ENCODE measurements at regions not wholly inside any gene's neighbourhood (a gene's known extent, or its start where the extent isn't known, plus 50 kb on each side); places are given as distances from the start of the nearest gene placed in this dataset.
"Not testable (repeated sequence)": the region's sequence is repeated elsewhere in the genome, so short reads cannot be mapped to it uniquely, and the experiment has no call there.

DNA sequence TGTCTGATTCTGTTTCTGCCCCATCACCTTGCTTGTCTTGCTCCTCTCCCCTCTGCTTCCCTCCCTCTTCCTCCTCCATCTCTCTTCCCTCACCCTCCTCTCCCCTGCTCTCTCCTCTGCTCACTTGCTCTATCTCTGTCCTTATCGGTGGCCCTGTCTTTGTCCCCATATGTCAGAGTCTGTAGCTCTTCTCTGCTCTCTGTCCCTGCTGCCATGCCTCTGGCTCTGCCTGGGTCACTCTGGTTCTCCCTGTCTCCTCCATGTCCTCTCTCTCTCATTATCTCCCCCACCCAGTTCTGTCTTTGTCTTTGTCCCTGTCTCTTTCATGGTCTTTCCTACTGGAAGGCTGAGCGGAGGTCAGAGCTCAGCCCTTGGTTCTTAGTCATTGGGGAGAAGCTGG lies 169.1 kb upstream of the NLRP1 start:
- WGBS, result 92% methylated on average over 2 of the region's 2 CpGs
- Histone ChIP-seq H3K4me1 (ENCODE audit: control insufficient read depth in 2 of 2, insufficient read depth in 2 of 2, low read length in 2 of 2) (no peaks in the 10 kb centered on the region), H3K27me3 (ENCODE audit: control insufficient read depth in 2 of 2, insufficient read depth in 1 of 2, low read length in 1 of 2) (no peaks in the 10 kb centered on the region), H3K27ac (ENCODE audit: low read depth in 1 of 2, low read length in 1 of 2) (no peak overlapping the region), H3K4me3 (ENCODE audit: low read length in 2 of 2) (no peak overlapping the region), H3K9me3 (ENCODE audit: control insufficient read depth in 2 of 2, insufficient read depth in 1 of 2, low read length in 1 of 2) (no peaks in the 10 kb centered on the region), H3K36me3 (ENCODE audit: control insufficient read depth in 2 of 2, insufficient read depth in 2 of 2, low read length in 1 of 2) (no peaks in the 10 kb centered on the region)
- DNase-seq (ENCODE audit: low read depth in 6 of 9, low spot score in 9 of 9), result no peak

DNA sequence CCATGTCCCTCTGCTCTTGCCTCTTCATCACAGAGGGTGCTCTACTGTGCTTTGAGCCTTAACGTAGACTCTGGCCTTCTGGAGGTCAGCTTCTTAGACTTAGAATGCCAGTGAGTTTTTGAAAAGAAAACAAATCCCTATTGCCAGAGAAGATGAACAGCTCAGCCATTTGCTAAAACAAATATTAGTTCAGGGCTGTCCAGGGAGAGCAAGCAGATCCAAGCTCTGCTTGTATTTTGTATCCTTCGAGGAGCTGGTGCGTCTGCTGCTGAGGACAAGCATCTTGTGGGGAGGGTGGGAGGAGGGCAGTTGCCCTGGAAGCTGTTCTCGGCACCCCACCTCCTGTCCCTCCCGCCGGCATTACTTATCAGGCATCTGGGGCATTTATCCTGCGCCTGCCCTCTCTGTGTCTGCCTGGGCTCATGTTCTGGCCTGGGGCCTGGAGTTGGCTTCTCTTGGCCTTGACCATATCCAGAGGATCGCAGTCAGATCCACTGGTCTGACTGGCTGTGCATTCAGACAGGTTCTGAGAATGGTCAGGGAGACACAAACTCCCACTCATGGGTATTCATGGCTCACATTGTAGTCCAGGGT lies 173.1 kb upstream of the NLRP1 start:
- DNase-seq (ENCODE audit: low read depth in 6 of 9, low spot score in 9 of 9), result no peak
- Histone ChIP-seq H3K27ac (ENCODE audit: low read depth in 1 of 2, low read length in 1 of 2) (no peak overlapping the region), H3K4me3 (ENCODE audit: low read length in 2 of 2) (no peak overlapping the region), H3K36me3 (ENCODE audit: control insufficient read depth in 2 of 2, insufficient read depth in 2 of 2, low read length in 1 of 2) (no peaks in the 10 kb centered on the region), H3K9me3 (ENCODE audit: control insufficient read depth in 2 of 2, insufficient read depth in 1 of 2, low read length in 1 of 2) (peaks cover 0 to 1% of the 10 kb centered on the region in 2 donors), H3K4me1 (ENCODE audit: control insufficient read depth in 2 of 2, insufficient read depth in 2 of 2, low read length in 2 of 2) (no peaks in the 10 kb centered on the region), H3K27me3 (ENCODE audit: control insufficient read depth in 2 of 2, insufficient read depth in 1 of 2, low read length in 1 of 2) (no peaks in the 10 kb centered on the region)
- WGBS, result 93% methylated on average over 8 of the region's 8 CpGs

DNA sequence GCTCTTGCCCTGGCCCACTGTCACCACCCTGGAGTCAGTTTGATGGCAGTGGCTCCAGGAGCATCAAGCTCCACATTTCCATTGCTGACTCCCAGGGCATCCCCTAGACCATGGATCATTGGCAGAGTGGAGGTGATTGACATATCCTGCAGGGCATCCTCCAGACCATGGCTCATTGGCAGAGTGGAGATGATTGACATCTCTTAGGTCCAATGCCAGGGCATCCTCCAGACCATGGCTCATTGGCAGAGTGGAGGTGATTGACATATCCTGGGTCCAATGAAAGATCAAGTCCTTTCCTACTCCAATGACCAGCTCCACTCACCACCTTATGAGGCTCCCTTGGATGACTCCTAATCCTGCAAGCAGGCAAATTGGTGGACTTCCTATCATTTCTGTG lies 174.3 kb upstream of the NLRP1 start:
- Histone ChIP-seq H3K9me3 (ENCODE audit: control insufficient read depth in 2 of 2, insufficient read depth in 1 of 2, low read length in 1 of 2) (peaks cover 0 to 1% of the 10 kb centered on the region in 2 donors), H3K27me3 (ENCODE audit: control insufficient read depth in 2 of 2, insufficient read depth in 1 of 2, low read length in 1 of 2) (no peaks in the 10 kb centered on the region), H3K27ac (ENCODE audit: low read depth in 1 of 2, low read length in 1 of 2) (no peak overlapping the region), H3K36me3 (ENCODE audit: control insufficient read depth in 2 of 2, insufficient read depth in 2 of 2, low read length in 1 of 2) (no peaks in the 10 kb centered on the region), H3K4me3 (ENCODE audit: low read length in 2 of 2) (no peak overlapping the region), H3K4me1 (ENCODE audit: control insufficient read depth in 2 of 2, insufficient read depth in 2 of 2, low read length in 2 of 2) (no peaks in the 10 kb centered on the region)
- DNase-seq (ENCODE audit: low read depth in 6 of 9, low spot score in 9 of 9), result peak in 2 of 9 donors; percentile 5 to 10

DNA sequence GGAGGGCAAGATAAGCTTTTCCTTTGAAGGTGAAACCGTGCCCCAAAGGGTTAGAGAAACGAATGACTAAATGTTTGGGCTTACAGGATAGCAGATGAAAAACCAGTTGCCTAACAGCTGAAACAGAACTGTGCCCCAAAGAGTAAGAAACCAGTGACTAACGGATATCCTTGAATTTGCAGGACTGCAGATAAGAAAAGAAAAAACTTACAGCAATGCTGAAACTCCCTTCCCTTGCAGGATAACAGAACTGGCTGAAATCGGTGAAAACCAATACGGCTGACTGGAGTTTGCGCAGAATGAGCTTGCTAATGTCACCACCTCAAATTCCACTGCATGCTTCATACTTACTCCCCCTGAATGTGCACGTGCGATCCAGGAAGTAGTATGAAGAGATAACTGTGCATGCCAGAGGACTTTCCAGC lies 175.2 kb upstream of the NLRP1 start:
- 50% methylated on average over 8 of the region's 8 CpGs for WGBS
- H3K9me3 ChIP-seq (ENCODE audit: control insufficient read depth in 2 of 2, insufficient read depth in 1 of 2, low read length in 1 of 2), result peaks cover 0 to 1% of the 10 kb centered on the region in 2 donors
- H3K27me3 ChIP-seq (ENCODE audit: control insufficient read depth in 2 of 2, insufficient read depth in 1 of 2, low read length in 1 of 2), result no peaks in the 10 kb centered on the region
- H3K4me3 ChIP-seq (ENCODE audit: low read length in 2 of 2), result no peak overlapping the region
- no peak overlapping the region for H3K27ac ChIP-seq (ENCODE audit: low read depth in 1 of 2, low read length in 1 of 2)
- H3K4me1 ChIP-seq (ENCODE audit: control insufficient read depth in 2 of 2, insufficient read depth in 2 of 2, low read length in 2 of 2), result no peaks in the 10 kb centered on the region
- no peak for DNase-seq (ENCODE audit: low read depth in 6 of 9, low spot score in 9 of 9)
- H3K36me3 ChIP-seq (ENCODE audit: control insufficient read depth in 2 of 2, insufficient read depth in 2 of 2, low read length in 1 of 2), result no peaks in the 10 kb centered on the region

DNA sequence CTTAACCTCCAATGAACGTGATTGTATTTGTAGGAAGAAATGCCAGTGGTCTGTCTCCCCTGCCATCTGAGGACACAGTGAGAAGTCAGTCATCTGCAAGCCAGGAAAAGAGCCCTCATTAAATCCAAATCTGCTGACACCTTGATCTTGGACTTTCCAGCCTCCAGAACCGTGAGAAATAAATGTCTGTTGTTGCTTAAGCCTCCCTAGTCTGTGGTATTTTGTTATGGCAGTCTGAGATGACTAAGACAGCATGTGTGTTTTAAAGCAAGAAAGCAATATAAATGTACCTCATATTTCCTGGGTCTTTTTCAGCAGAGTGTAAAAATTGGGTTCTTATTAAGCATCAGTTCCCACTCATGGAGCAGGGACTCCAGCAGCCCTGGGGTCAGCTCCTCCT lies 177.9 kb upstream of the NLRP1 start:
- 81% methylated on average over 2 of the region's 2 CpGs for WGBS
- H3K4me3 ChIP-seq (ENCODE audit: low read length in 2 of 2), result no peak overlapping the region
- DNase-seq (ENCODE audit: low read depth in 6 of 9, low spot score in 9 of 9), result no peak
- no peak overlapping the region for H3K27ac ChIP-seq (ENCODE audit: low read depth in 1 of 2, low read length in 1 of 2)
- H3K4me1 ChIP-seq (ENCODE audit: control insufficient read depth in 2 of 2, insufficient read depth in 2 of 2, low read length in 2 of 2), result no peaks in the 10 kb centered on the region
- H3K9me3 ChIP-seq (ENCODE audit: control insufficient read depth in 2 of 2, insufficient read depth in 1 of 2, low read length in 1 of 2), result peaks cover 0 to 1% of the 10 kb centered on the region in 2 donors
- no peaks in the 10 kb centered on the region for H3K36me3 ChIP-seq (ENCODE audit: control insufficient read depth in 2 of 2, insufficient read depth in 2 of 2, low read length in 1 of 2)
- H3K27me3 ChIP-seq (ENCODE audit: control insufficient read depth in 2 of 2, insufficient read depth in 1 of 2, low read length in 1 of 2), result no peaks in the 10 kb centered on the region

DNA sequence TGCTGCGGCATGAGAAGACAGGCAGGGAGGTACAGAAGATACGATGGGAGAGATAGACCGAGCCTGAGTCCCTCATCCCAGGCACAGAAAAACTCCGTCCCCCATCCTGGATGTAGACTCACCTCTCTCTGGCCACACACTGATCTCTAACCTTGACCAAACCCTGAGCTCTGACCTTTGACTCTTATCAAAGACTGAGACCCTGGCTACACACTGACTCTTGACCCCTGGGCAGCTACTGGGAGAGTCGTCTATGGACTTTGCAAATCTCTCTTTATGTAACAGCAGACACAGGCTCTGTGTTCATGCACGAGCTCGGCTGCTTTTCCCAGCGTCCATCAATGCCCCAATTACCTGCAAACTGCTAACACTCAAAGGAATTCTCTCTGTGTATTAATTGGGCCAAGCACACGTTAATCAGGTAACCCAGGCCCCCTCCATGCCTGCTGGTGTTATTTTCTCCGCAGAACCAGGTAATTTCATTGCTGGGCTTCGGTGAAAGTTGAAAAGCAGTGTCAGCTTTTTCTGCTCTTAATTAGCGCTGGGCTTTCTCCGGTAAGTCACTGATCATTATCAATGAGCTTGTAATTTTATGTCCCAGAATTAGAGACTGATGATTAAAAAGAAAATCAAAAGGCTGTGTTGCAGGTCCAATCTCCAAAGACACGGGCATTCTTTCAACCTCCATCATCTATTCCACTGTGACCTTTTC lies 179.4 kb upstream of the NLRP1 start:
- Histone ChIP-seq H3K27me3 (ENCODE audit: control insufficient read depth in 2 of 2, insufficient read depth in 1 of 2, low read length in 1 of 2) (no peaks in the 10 kb centered on the region), H3K4me1 (ENCODE audit: control insufficient read depth in 2 of 2, insufficient read depth in 2 of 2, low read length in 2 of 2) (no peaks in the 10 kb centered on the region), H3K4me3 (ENCODE audit: low read length in 2 of 2) (no peak overlapping the region), H3K36me3 (ENCODE audit: control insufficient read depth in 2 of 2, insufficient read depth in 2 of 2, low read length in 1 of 2) (no peaks in the 10 kb centered on the region), H3K27ac (ENCODE audit: low read depth in 1 of 2, low read length in 1 of 2) (no peak overlapping the region), H3K9me3 (ENCODE audit: control insufficient read depth in 2 of 2, insufficient read depth in 1 of 2, low read length in 1 of 2) (no peaks in the 10 kb centered on the region)
- DNase-seq (ENCODE audit: low read depth in 6 of 9, low spot score in 9 of 9), result no peak
- WGBS, result 81% methylated on average over 14 of the region's 14 CpGs

DNA sequence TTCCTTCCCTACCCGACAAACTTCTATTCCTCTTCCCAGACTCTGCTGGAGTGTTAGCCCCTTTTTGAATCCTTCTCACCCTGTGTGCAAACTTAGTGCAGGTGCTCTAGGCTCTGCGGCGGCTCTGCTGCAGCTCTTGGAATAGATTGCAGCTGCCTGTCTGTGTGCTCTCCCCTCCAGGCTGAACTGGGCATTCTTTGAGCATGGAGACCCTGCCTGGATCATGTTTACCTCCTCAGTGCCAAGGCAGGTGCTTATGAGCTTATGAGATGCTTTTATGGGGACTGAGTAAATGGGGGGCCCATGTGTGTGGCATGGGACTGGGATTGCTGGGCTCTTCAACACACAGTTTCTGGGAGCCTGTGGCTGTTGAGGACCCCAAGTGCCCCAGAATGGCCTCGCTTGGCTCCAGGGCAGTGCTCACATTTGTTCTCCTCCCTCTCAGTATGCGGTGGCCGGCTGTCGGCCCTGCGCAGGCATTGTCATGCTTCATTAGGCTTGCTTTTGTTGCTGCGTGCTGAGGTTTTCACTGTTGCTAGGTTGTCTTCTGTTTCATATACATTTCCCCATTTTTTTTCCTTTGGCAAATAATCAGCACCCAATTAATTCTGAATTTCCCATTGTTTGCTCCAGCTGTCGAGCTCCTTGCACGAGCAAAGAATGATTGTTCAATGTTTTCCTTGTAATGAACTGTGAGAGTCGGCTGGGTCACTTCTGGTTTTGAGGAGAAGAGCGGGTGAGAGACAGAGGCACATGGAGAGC lies 185.5 kb upstream of the NLRP1 start:
- H3K27ac ChIP-seq (ENCODE audit: low read depth in 1 of 2, low read length in 1 of 2), result no peak overlapping the region
- DNase-seq (ENCODE audit: low read depth in 6 of 9, low spot score in 9 of 9), result no peak
- H3K36me3 ChIP-seq (ENCODE audit: control insufficient read depth in 2 of 2, insufficient read depth in 2 of 2, low read length in 1 of 2), result no peaks in the 10 kb centered on the region
- WGBS, result 41% methylated on average over 13 of the region's 13 CpGs
- no peaks in the 10 kb centered on the region for H3K9me3 ChIP-seq (ENCODE audit: control insufficient read depth in 2 of 2, insufficient read depth in 1 of 2, low read length in 1 of 2)
- H3K4me1 ChIP-seq (ENCODE audit: control insufficient read depth in 2 of 2, insufficient read depth in 2 of 2, low read length in 2 of 2), result peaks cover 0 to 3% of the 10 kb centered on the region in 2 donors
- H3K4me3 ChIP-seq (ENCODE audit: low read length in 2 of 2), result no peak overlapping the region
- H3K27me3 ChIP-seq (ENCODE audit: control insufficient read depth in 2 of 2, insufficient read depth in 1 of 2, low read length in 1 of 2), result peaks cover 14 to 26% of the 10 kb centered on the region in 2 donors

DNA sequence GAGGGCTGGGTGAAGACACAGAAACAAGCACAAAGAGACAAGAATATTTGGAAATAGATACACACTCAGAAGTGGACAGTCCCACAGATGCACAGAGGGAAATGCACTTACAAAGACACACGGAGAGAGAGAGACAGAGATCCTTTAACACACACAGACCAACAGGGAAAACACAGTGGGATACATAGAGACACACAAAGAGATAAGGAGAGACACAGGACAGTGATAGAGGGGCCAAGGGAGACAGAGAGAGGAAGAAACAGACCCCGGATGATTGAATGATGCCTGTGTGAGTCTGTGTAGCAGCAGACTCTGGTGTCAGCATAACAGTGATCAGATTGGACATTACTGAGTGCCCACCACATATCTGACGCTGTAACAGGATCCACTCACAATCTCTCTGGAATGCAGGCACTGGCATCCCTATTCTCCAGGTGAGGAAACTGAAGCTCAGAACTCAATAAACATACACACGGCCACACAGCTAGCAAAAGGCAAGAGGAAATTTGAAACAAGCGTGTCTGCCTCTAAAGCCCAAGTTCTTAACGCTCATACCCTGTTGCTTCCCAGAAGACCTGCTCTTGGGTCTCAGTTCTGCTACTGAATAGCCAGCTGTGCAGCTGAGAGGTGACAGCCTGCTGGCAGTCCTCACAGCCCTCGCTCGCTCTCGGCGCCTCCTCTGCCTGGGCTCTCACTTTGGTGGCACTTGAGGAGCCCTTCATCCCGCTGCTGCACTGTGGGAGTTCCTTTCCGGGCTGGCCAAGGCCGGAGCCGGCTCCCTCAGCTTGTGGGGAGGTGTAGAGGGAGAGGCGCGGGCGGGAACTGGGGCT lies 186.3 kb upstream of the NLRP1 start:
- no peaks in the 10 kb centered on the region for H3K36me3 ChIP-seq (ENCODE audit: control insufficient read depth in 2 of 2, insufficient read depth in 2 of 2, low read length in 1 of 2)
- H3K27me3 ChIP-seq (ENCODE audit: control insufficient read depth in 2 of 2, insufficient read depth in 1 of 2, low read length in 1 of 2), result peaks cover 14 to 26% of the 10 kb centered on the region in 2 donors
- no peak overlapping the region for H3K27ac ChIP-seq (ENCODE audit: low read depth in 1 of 2, low read length in 1 of 2)
- peaks cover 0 to 3% of the 10 kb centered on the region in 2 donors for H3K4me1 ChIP-seq (ENCODE audit: control insufficient read depth in 2 of 2, insufficient read depth in 2 of 2, low read length in 2 of 2)
- WGBS, result 15% methylated on average over 17 of the region's 17 CpGs
- H3K9me3 ChIP-seq (ENCODE audit: control insufficient read depth in 2 of 2, insufficient read depth in 1 of 2, low read length in 1 of 2), result no peaks in the 10 kb centered on the region
- DNase-seq (ENCODE audit: low read depth in 6 of 9, low spot score in 9 of 9), result no peak
- H3K4me3 ChIP-seq (ENCODE audit: low read length in 2 of 2), result no peak overlapping the region

DNA sequence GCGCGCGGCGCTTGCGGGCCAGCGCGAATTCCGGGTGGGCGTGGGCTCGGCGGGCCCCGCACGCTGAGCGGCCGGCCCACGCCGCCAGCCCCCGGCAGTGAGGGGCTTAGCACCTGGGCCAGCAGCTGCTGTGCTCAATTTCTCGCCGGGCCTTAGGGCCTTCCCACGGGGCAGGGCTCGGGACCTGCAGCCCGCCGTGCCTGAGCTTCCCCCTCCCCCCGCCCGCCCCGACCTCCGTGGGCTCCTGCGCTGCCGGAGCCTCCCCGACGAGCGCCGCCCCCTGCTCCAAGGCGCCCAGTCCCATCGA lies 186.9 kb upstream of the NLRP1 start:
- H3K9me3 ChIP-seq (ENCODE audit: control insufficient read depth in 2 of 2, insufficient read depth in 1 of 2, low read length in 1 of 2); H3K36me3 ChIP-seq (ENCODE audit: control insufficient read depth in 2 of 2, insufficient read depth in 2 of 2, low read length in 1 of 2); H3K4me1 ChIP-seq (ENCODE audit: control insufficient read depth in 2 of 2, insufficient read depth in 2 of 2, low read length in 2 of 2); H3K27ac ChIP-seq (ENCODE audit: low read depth in 1 of 2, low read length in 1 of 2); H3K4me3 ChIP-seq (ENCODE audit: low read length in 2 of 2); DNase-seq (ENCODE audit: low read depth in 6 of 9, low spot score in 9 of 9): not testable (repeated sequence)
- WGBS, result 10% methylated on average over 36 of the region's 36 CpGs
- peaks cover 14 to 26% of the 10 kb centered on the region in 2 donors for H3K27me3 ChIP-seq (ENCODE audit: control insufficient read depth in 2 of 2, insufficient read depth in 1 of 2, low read length in 1 of 2)
